HEK293 (cell line): ENCODE measurements at regions not wholly inside any gene's neighbourhood (a gene's known extent, or its start where the extent isn't known, plus 50 kb on each side); places are given as distances from the start of the nearest gene placed in this dataset.

Source experiments
- CTCF ChIA-PET: fragments of 350-600 bp; formaldehyde crosslinking; extraction: SDS; loops from one replicate; lab custom pipeline; 2021; ENCODE audit warnings: antibody characterized with exemption; lab: Yijun Ruan, JAX
- POLR2A ChIA-PET: fragments of 300-600 bp; formaldehyde crosslinking; extraction: SDS; loops from one replicate; lab custom pipeline; 2020; ENCODE audit warnings: antibody characterized with exemption, inconsistent platforms; lab: Yijun Ruan, JAX
- H3K27ac ChIP-seq: fragments of 200-500 bp; sonication (Bioruptor generic); 2 replicates; pipeline ENCODE4 v1.5.1; 2014; ENCODE audit warnings: low read depth, low read length, control low read depth, inconsistent platforms; ENCODE audit errors: extremely low read depth
- H3K36me3 ChIP-seq, 2 experiments: fragments of 200-500 bp in 1 of 2; sonication (Bioruptor generic) in 1 of 2; 1 replicate in 1 of 2; 2 replicates in 1 of 2; pipeline ENCODE4 v1.5.1; 2014 to 2017; ENCODE audit warnings: inconsistent platforms in 2 of 2, low read length in 2 of 2; ENCODE audit not compliant: control insufficient read depth in 2 of 2, insufficient read depth in 1 of 2
- H3K4me1 ChIP-seq: fragments of 200-500 bp; sonication (Bioruptor generic); 2 replicates; pipeline ENCODE4 v1.5.1; 2014; ENCODE audit warnings: mild to moderate bottlenecking, low read length, inconsistent platforms; ENCODE audit not compliant: control insufficient read depth, insufficient read depth
- H3K4me3 ChIP-seq: 2 replicates; pipeline ENCODE4 v1.5.1; 2011; ENCODE audit warnings: low read depth, mild to moderate bottlenecking, control low read depth, low read length, moderate library complexity
- H3K9me3 ChIP-seq: fragments of 200-500 bp; sonication (Bioruptor generic); 2 replicates; pipeline ENCODE4 v1.5.1; 2014; ENCODE audit warnings: low read depth, low read length, inconsistent platforms; ENCODE audit not compliant: control insufficient read depth, insufficient read depth
- ATF2 ChIP-seq: fragments of 450-650 bp; formaldehyde crosslinking; IDR thresholded peaks from 2 replicates; pipeline ENCODE4 v1.5.1; 2016; ENCODE audit warnings: missing biosample characterization, missing genetic modification characterization, low read depth
- BCL11B ChIP-seq: fragments of 450-650 bp; formaldehyde crosslinking; IDR thresholded peaks from 2 replicates; pipeline ENCODE4 v1.5.1; 2016; ENCODE audit warnings: low read depth, missing biosample characterization, missing genetic modification characterization
- GLI4 ChIP-seq: fragments of 450-650 bp; formaldehyde crosslinking; IDR thresholded peaks from 2 replicates; pipeline ENCODE4 v1.5.1; 2016; ENCODE audit warnings: missing biosample characterization, missing genetic modification characterization
- KLF7 ChIP-seq: fragments of 450-650 bp; formaldehyde crosslinking; IDR thresholded peaks from 2 replicates; pipeline ENCODE4 v1.5.1; 2016; ENCODE audit warnings: missing biosample characterization, missing genetic modification characterization, borderline replicate concordance
- OSR2 ChIP-seq: fragments of 450-650 bp; formaldehyde crosslinking; IDR thresholded peaks from 2 replicates; pipeline ENCODE4 v1.5.1; 2016; ENCODE audit warnings: missing biosample characterization, missing genetic modification characterization
- SALL2 ChIP-seq: fragments of 450-650 bp; formaldehyde crosslinking; IDR thresholded peaks from 2 replicates; pipeline ENCODE4 v1.5.0; 2017; ENCODE audit warnings: missing biosample characterization, mild to moderate bottlenecking, missing genetic modification characterization, borderline replicate concordance
- YY1 ChIP-seq: fragments of 450-650 bp; formaldehyde crosslinking; IDR thresholded peaks from 2 replicates; pipeline ENCODE4 v1.5.1; 2018; ENCODE audit warnings: missing biosample characterization, missing genetic modification characterization
- YY2 ChIP-seq: fragments of 450-650 bp; formaldehyde crosslinking; IDR thresholded peaks from 2 replicates; pipeline ENCODE4 v1.5.1; 2016; ENCODE audit warnings: missing biosample characterization, missing genetic modification characterization
- ZNF114 ChIP-seq: fragments of 450-650 bp; formaldehyde crosslinking; IDR thresholded peaks from 2 replicates; pipeline ENCODE4 v1.5.0; 2017; ENCODE audit warnings: missing biosample characterization, missing genetic modification characterization
- ZNF148 ChIP-seq: fragments of 450-650 bp; formaldehyde crosslinking; IDR thresholded peaks from 2 replicates; pipeline ENCODE4 v1.5.0; 2017; ENCODE audit warnings: missing biosample characterization, missing genetic modification characterization, borderline replicate concordance
- ZNF335 ChIP-seq: fragments of 450-650 bp; formaldehyde crosslinking; conservative IDR thresholded peaks from 2 replicates; pipeline ENCODE4 v1.5.1; 2016; ENCODE audit warnings: missing biosample characterization, missing genetic modification characterization
- ZNF366 ChIP-seq: fragments of 450-650 bp; formaldehyde crosslinking; conservative IDR thresholded peaks from 2 replicates; pipeline ENCODE4 v1.5.1; 2016; ENCODE audit warnings: missing biosample characterization, missing genetic modification characterization
- ZNF404 ChIP-seq: fragments of 450-650 bp; formaldehyde crosslinking; IDR thresholded peaks from 2 replicates; pipeline ENCODE4 v1.5.1; 2017; ENCODE audit warnings: missing biosample characterization, missing genetic modification characterization
- ZNF555 ChIP-seq: fragments of 450-650 bp; formaldehyde crosslinking; conservative IDR thresholded peaks from 2 replicates; pipeline ENCODE4 v1.5.1; 2017; ENCODE audit warnings: missing biosample characterization, mild to moderate bottlenecking, missing genetic modification characterization, inconsistent platforms
- ZNF660 ChIP-seq: fragments of 450-650 bp; IDR thresholded peaks from 2 replicates; pipeline ENCODE4 v1.5.1; 2018; ENCODE audit warnings: missing biosample characterization, mild to moderate bottlenecking, missing genetic modification characterization
- ZNF664 ChIP-seq: fragments of 450-650 bp; formaldehyde crosslinking; IDR thresholded peaks from 2 replicates; pipeline ENCODE4 v1.5.1; 2016; ENCODE audit warnings: missing biosample characterization, missing genetic modification characterization
- ZNF677 ChIP-seq: fragments of 450-650 bp; IDR thresholded peaks from 2 replicates; pipeline ENCODE4 v1.5.0; 2018; ENCODE audit warnings: missing biosample characterization, mild to moderate bottlenecking, missing genetic modification characterization, moderate library complexity
- ZNF76 ChIP-seq: fragments of 450-650 bp; formaldehyde crosslinking; IDR thresholded peaks from 2 replicates; pipeline ENCODE4; 2016; ENCODE audit warnings: low read depth, missing biosample characterization, missing genetic modification characterization, borderline replicate concordance
- ZSCAN30 ChIP-seq: fragments of 450-650 bp; IDR thresholded peaks from 2 replicates; pipeline ENCODE4 v1.5.1; 2018; ENCODE audit warnings: missing biosample characterization, mild to moderate bottlenecking, missing genetic modification characterization, moderate library complexity

GRCh38 chr12:127008755-127009403 lies 1258.1 kb upstream of the TMEM132C start:
- CTCF ChIA-PET = no interaction called here
- TF ChIP-seq GLI4 (tag by site-specific recombination) (no peak), ZNF76 (tag by site-specific recombination) (no peak), ZNF335 (tag by site-specific recombination) (no peak), OSR2 (tag by site-specific recombination) (no peak), ZNF555 (tag by site-specific recombination) (no peak), YY2 (tag by site-specific recombination) (no peak)

GRCh38 chr12:127012109-127012508 lies 1254.9 kb upstream of the TMEM132C start:
- no peaks in the 10 kb centered on the region for H3K36me3 ChIP-seq
- H3K9me3 ChIP-seq = no peaks in the 10 kb centered on the region
- CTCF ChIA-PET = interaction anchor here (0.6 kb wide), 1 partner anchor 72 kb away, joined by 3 read pairs; no protein-coding TSS in a partner anchor
- no peak overlapping the region for H3K4me3 ChIP-seq
- no peak overlapping the region for H3K27ac ChIP-seq
- POLR2A ChIA-PET = no interaction called here
- no peaks in the 10 kb centered on the region for H3K4me1 ChIP-seq
- TF ChIP-seq GLI4 (tag by site-specific recombination) (no peak), ZNF366 (tag by site-specific recombination) (no peak), ZNF148 (tag by site-specific recombination) (no peak), KLF7 (tag by site-specific recombination) (no peak), ZNF76 (tag by site-specific recombination) (no peak), SALL2 (tag by site-specific recombination) (no peak), ZNF660 (tag by site-specific recombination) (no peak), ATF2 (tag by site-specific recombination) (no peak), ZNF114 (no peak), YY1 (tag by site-specific recombination) (no peak), ZNF404 (tag by site-specific recombination) (no peak), BCL11B (tag by site-specific recombination) (no peak), ZSCAN30 (tag by site-specific recombination) (no peak), ZNF677 (tag by site-specific recombination) (no peak), ZNF664 (tag by site-specific recombination) (no peak)

More at GRCh38 chr12:127008755-127009403, 1258.1 kb upstream of the TMEM132C start:
- H3K4me1 ChIP-seq = no peaks in the 10 kb centered on the region
- H3K9me3 ChIP-seq = no peaks in the 10 kb centered on the region
- POLR2A ChIA-PET = interaction anchor here (0.7 kb wide), 1 partner anchor 100 kb away, joined by 3 read pairs; no protein-coding TSS in a partner anchor
- H3K36me3 ChIP-seq = no peaks in the 10 kb centered on the region
- H3K27ac ChIP-seq = no peak overlapping the region
- no peak overlapping the region for H3K4me3 ChIP-seq
